ENCODE measurements at regions not wholly inside any gene's neighbourhood (a gene's known extent, or its start where the extent isn't known, plus 50 kb on each side); places are given as distances from the start of the nearest gene placed in this dataset.

DNA sequence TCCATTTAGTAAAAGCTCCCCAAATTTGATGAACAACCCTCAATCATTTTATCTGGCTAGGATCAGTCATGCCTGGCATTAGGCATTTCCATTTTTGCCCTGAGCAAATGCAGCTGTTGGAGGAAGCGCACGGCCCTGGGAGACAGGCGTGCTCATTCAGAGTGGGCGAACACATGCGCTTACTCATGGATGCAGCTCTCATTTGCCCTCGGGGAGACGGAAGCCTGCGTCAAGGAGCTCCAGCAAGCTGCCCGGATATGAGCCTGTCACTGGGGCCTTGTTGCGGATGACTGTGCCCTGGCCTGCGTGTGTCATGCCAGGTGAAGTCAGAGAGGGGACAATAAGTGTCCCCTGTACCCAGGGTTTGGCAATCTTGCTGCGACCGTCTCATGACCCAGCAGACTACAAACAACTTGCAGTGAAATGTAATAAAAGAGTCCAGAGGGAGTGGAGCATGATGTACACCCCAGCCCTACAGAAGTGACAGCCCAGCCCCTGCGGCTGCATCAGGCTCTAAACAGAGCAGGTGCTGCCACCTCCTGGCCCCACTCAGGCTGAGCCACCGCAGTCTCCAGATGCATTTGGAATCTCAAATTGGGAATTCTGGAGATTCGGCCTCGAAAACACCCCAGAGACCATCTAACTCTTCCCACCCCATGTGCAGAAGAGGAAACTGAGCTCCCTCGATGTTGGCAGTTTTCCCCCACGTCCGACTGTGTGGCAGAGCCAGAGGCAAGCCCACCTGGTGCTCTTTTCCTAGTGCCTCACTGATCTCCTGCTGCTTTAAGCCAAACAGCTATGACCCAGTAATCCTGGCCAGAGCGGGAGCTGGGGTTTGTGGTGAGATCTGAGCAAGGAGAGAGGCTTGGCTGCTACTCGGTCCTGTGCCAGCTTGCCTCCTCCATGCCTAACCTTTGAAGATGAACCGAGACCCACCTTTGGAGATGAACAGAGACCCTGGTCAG lies 105.0 kb upstream of the ALK start:
- H3K4me1 Mint-ChIP-seq, result peaks cover 7% of the 10 kb centered on the region
- peak overlapping the region in 1 of 3 experiments; percentile 27 for H3K27ac Mint-ChIP-seq
- no peaks in the 10 kb centered on the region for H3K36me3 Mint-ChIP-seq (ENCODE audit: low read depth)
- peaks cover 47% of the 10 kb centered on the region for H3K27me3 Mint-ChIP-seq (ENCODE audit: low read depth)
- H3K9me3 Mint-ChIP-seq, result no peaks in the 10 kb centered on the region
- peak; percentile 74 to 77 (median 75) for TF ChIP-seq CTCF (IDR thresholded peaks at IDR 0.05; ENCODE audit: unreplicated experiment in 3 of 3)
- H3K4me3 Mint-ChIP-seq, result peak overlapping the region in 1 of 3 experiments; percentile 23

DNA sequence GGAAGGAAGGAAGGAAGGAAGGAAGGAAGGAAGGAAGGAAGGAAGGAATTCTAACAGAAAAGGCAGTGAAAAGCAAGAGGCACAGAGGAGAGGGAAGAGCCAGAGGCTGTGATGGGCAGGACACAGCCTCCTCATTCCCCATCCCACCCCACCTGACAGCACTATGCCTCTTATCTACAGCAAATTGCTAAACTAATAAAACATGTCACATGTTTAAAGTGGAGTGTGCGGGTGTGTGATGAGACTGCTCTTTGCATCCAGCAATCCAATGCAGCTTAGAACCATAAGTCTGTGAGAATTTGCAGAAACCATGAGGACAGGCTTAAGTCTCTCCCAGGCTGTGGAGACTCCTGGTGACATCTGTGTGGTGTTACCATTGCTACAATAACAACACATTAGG lies 108.4 kb upstream of the ALK start:
- H3K27me3 Mint-ChIP-seq (ENCODE audit: low read depth), result peaks cover 47% of the 10 kb centered on the region
- H3K9me3 Mint-ChIP-seq, result no peaks in the 10 kb centered on the region
- H3K36me3 Mint-ChIP-seq (ENCODE audit: low read depth), result no peaks in the 10 kb centered on the region
- H3K27ac Mint-ChIP-seq, result no peak overlapping the region
- H3K4me3 Mint-ChIP-seq, result no peak overlapping the region
- no peak for TF ChIP-seq CTCF (IDR thresholded peaks at IDR 0.05; ENCODE audit: unreplicated experiment in 3 of 3)
- peaks cover 7% of the 10 kb centered on the region for H3K4me1 Mint-ChIP-seq

DNA sequence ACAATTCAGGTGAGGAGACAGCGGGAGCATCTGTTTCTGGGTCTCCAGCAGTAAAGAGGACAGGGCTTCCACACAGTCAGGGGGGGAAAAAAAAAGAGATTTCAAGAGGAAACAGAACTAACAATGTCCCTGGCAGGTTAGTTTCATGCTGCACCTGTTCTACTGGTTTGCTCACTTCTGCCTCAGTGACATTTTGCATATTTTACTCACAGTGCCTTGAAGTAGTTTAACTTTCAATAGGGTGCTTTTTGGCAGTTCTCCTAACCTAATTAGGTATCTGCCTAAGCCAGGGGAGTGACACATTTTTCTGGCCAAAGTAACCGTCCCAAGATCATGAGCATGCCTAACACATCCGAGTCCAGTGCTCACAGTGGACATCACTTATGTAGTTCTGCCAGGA lies 109.0 kb upstream of the ALK start:
- peaks cover 47% of the 10 kb centered on the region for H3K27me3 Mint-ChIP-seq (ENCODE audit: low read depth)
- H3K36me3 Mint-ChIP-seq (ENCODE audit: low read depth), result no peaks in the 10 kb centered on the region

GRCh38 chr2:30031184-30031583 lies 109.8 kb upstream of the ALK start:
- TF ChIP-seq CTCF (IDR thresholded peaks at IDR 0.05; ENCODE audit: unreplicated experiment in 3 of 3), result no peak
- peaks cover 3% of the 10 kb centered on the region for H3K4me1 Mint-ChIP-seq

More for the DNA sequence above, 109.0 kb upstream of the ALK start:
- Mint-ChIP-seq H3K4me1 (peaks cover 7% of the 10 kb centered on the region), H3K27ac (no peak overlapping the region), H3K9me3 (no peaks in the 10 kb centered on the region), H3K4me3 (no peak overlapping the region)
- no peak for TF ChIP-seq CTCF (IDR thresholded peaks at IDR 0.05; ENCODE audit: unreplicated experiment in 3 of 3)

DNA sequence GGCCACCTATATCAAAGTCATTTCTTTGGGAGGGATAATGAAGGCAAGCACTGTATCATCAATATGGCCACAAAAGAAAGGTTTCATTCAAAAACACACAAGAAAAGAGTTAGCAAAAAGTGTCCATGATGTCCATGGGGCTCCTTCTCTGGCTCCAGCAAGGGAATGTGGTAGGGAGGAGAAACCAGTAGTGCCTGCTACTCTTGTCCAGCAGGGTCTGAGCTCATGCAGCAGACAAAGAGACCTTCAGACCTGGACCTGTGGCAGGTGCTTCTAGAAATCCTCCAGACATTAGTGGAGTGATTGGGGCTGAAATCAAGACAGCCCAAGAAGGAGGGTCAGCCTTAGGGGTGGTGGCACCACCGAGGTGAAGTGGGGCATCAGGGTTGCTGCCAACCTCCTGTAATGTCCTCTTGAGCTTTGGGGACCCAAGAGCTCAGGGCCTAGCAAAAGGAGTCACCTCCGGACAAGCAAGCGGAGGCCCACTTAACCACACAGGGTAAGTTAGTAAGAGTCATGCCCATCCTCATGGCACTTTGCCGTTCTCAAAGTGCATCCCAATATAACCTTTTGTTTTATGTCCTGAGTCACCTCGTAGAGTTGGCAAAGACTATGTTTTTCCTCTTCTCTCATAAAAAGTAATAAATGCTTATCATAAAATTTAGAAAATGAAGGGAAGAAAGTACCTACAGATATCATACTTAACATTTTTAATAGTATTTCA lies 112.6 kb upstream of the YPEL5 start:
- no peak overlapping the region for H3K27ac Mint-ChIP-seq
- H3K9me3 Mint-ChIP-seq, result no peaks in the 10 kb centered on the region
- no peaks in the 10 kb centered on the region for H3K4me1 Mint-ChIP-seq
- no peak overlapping the region for H3K4me3 Mint-ChIP-seq
- no peaks in the 10 kb centered on the region for H3K36me3 Mint-ChIP-seq (ENCODE audit: low read depth)
- TF ChIP-seq CTCF (IDR thresholded peaks at IDR 0.05; ENCODE audit: unreplicated experiment in 3 of 3), result no peak
- H3K27me3 Mint-ChIP-seq (ENCODE audit: low read depth), result peaks cover 21% of the 10 kb centered on the region

More at GRCh38 chr2:30031184-30031583, 109.8 kb upstream of the ALK start:
- no peaks in the 10 kb centered on the region for H3K9me3 Mint-ChIP-seq
- H3K27ac Mint-ChIP-seq, result no peak overlapping the region
- peaks cover 46% of the 10 kb centered on the region for H3K27me3 Mint-ChIP-seq (ENCODE audit: low read depth)
- no peaks in the 10 kb centered on the region for H3K36me3 Mint-ChIP-seq (ENCODE audit: low read depth)
- H3K4me3 Mint-ChIP-seq, result no peak overlapping the region
